Transverse colon (tissue), 4 donors: ENCODE measurements at regions not wholly inside any gene's neighbourhood (a gene's known extent, or its start where the extent isn't known, plus 50 kb on each side); places are given as distances from the start of the nearest gene placed in this dataset.

Experiments
- DNase-seq: peaks from one replicate; pipeline ENCODE4 v3.0.0-alpha.2; 2019
- H3K27ac ChIP-seq, 4 donors: fragments of 200-600 bp; sonication (generic); 2 replicates each; pipeline ENCODE4 v1.5.1; 2016 to 2018; ENCODE audit warnings: inconsistent platforms in 4 of 4
- H3K27me3 ChIP-seq: fragments of 200-600 bp; sonication (generic); 2 replicates; pipeline ENCODE4 v1.5.1; 2017; ENCODE audit warnings: inconsistent platforms
- H3K36me3 ChIP-seq, 4 donors: fragments of 200-600 bp; sonication (generic); 2 replicates each; pipeline ENCODE4 v1.5.1; 2017 to 2019; ENCODE audit warnings: inconsistent platforms in 4 of 4
- H3K4me1 ChIP-seq, 4 donors: fragments of 200-600 bp; sonication (generic); 2 replicates each; pipeline ENCODE4 v1.5.1; 2017 to 2020; ENCODE audit warnings: inconsistent platforms in 4 of 4
- H3K4me3 ChIP-seq, 4 donors: fragments of 200-600 bp; sonication (generic); 1 replicate in 1 of 4; 2 replicates in 3 of 4; pipeline versions ENCODE4 v1.5.1 to v1.6.1; 2017 to 2019; ENCODE audit warnings: inconsistent platforms in 4 of 4
- H3K9me3 ChIP-seq, 2 donors: fragments of 200-600 bp; sonication (generic); 2 replicates each; pipeline ENCODE4 v1.5.1; 2017 to 2019; ENCODE audit warnings: inconsistent platforms in 2 of 2
- EP300 ChIP-seq: sonication (generic); formaldehyde crosslinking; IDR thresholded peaks from one replicate; pipeline ENCODE4 v1.6.1; 2017; ENCODE audit warnings: antibody characterized with exemption, low read depth
- POLR2A ChIP-seq: fragments of 450-650 bp; IDR thresholded peaks from one replicate; pipeline ENCODE4 v1.6.1; 2016; ENCODE audit warnings: antibody characterized with exemption, mild to moderate bottlenecking, moderate library complexity
- POLR2AphosphoS5 ChIP-seq, 3 donors: sonication (generic); formaldehyde crosslinking; IDR thresholded peaks; one replicate each; pipeline ENCODE4 v1.6.1; 2016; ENCODE audit warnings: antibody characterized with exemption in 3 of 3
- WGBS, 2 donors: methylation state at CpG; one replicate each; pipeline ENCODE4 v1.1.5; 2018; ENCODE audit warnings: low coverage in 1 of 2; 5-methylcytosine and 5-hydroxymethylcytosine counted together
- in situ Hi-C, 4 donors: fragments of 200-750 bp; cut with MboI; loops; one replicate each; pipeline versions ENCODE4 v1.15.0 to v1.15.1; 2017; ENCODE audit warnings: low sequenced_read_pairs in 3 of 4, low pct_ligation_motif_present in 1 of 4, low pct_unique_long_range_greater_than_20kb in 1 of 4
- intact Hi-C: fragments of 100-400 bp; cut with DNase I; formaldehyde crosslinking; loops from one replicate; pipeline ENCODE4 v1.15.1; 2023; ENCODE audit warnings: low total_unique reads
- TF ChIP-seq, protein P1 (sequence below), 5 experiments: fragments of 200-600 bp in 3 of 5; fragments of 450-650 bp in 2 of 5; sonication (generic) in 3 of 5; IDR thresholded peaks; 1 replicate in 2 of 5; 2 replicates in 3 of 5; pipeline ENCODE4 v1.5.1; 2016 to 2017; ENCODE audit warnings: antibody characterized with exemption in 5 of 5, inconsistent platforms in 3 of 5, mild to moderate bottlenecking in 2 of 5, moderate library complexity in 1 of 5

DNA sequence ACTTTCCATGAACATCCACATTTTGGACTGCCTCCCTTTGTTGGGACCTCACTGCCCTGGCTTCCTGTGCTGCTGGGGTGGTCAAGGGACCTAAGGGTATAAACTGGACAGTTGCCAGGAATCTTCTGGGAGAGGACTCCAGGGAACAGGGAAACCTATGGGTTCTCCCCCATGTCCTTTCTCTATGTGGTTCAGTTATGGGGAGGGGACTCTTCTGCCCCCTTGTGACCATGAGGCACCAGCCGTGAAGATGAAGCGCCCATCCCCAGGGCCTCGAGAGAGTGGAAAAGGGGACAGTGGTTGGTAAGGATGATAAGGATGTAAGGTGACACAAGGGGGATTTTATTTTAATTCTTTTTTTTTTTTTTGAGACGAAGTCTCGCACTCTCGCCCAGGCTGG lies 177.0 kb upstream of the TMEM132C start:
- H3K9me3 ChIP-seq = no peaks in the 10 kb centered on the region
- in situ Hi-C loops (no loop called here), intact Hi-C loops (no loop called here)
- H3K36me3 ChIP-seq = no peaks in the 10 kb centered on the region
- no peak overlapping the region for H3K27ac ChIP-seq
- no peak overlapping the region for H3K4me3 ChIP-seq
- H3K4me1 ChIP-seq = no peaks in the 10 kb centered on the region
- H3K27me3 ChIP-seq = no peaks in the 10 kb centered on the region
- no peak for DNase-seq
- 84 to 90% methylated on average over 2 to 6 of the region's 6 CpGs for WGBS, 2 donors
- no peak for TF ChIP-seq POLR2A
- TF ChIP-seq, protein P1, sequence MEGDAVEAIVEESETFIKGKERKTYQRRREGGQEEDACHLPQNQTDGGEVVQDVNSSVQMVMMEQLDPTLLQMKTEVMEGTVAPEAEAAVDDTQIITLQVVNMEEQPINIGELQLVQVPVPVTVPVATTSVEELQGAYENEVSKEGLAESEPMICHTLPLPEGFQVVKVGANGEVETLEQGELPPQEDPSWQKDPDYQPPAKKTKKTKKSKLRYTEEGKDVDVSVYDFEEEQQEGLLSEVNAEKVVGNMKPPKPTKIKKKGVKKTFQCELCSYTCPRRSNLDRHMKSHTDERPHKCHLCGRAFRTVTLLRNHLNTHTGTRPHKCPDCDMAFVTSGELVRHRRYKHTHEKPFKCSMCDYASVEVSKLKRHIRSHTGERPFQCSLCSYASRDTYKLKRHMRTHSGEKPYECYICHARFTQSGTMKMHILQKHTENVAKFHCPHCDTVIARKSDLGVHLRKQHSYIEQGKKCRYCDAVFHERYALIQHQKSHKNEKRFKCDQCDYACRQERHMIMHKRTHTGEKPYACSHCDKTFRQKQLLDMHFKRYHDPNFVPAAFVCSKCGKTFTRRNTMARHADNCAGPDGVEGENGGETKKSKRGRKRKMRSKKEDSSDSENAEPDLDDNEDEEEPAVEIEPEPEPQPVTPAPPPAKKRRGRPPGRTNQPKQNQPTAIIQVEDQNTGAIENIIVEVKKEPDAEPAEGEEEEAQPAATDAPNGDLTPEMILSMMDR (IDR thresholded peaks at IDR 0.05) = no peak
- TF ChIP-seq POLR2AphosphoS5 (IDR thresholded peaks at IDR 0.05) = no peak
- TF ChIP-seq EP300 = no peak

DNA sequence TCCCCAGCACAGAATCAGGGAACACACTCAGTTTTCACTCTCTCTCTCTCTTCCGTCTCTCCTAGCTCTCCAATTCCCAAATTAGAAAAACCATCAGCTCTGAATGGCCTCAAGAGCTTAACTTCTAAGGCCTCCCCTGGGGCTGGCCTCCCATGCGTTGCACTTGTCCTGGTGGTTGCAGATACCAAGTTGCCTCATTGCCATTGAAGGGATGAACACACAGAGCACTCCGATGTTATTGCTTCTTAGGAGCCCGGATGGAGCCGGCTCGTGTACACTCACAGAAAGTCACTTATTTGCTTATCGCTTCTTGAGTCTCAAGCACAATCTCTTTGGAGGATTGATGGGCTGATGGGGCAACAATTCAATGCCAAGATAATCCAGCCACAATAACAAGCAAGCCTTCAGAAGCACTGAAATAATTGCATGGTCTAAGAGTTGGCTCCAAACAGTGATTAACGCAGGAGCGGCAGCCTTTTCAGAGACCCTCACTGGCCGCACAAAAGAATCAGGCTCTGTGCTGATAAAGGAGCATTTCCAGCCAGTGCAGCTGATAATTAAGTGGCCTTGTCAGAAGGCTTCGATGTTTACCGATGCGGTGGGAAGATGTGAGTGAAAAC lies 175.8 kb upstream of the TMEM132C start:
- Histone ChIP-seq H3K27me3 (no peaks in the 10 kb centered on the region), H3K36me3 (no peaks in the 10 kb centered on the region), H3K4me3 (no peak overlapping the region), H3K4me1 (no peaks in the 10 kb centered on the region), H3K27ac (no peak overlapping the region), H3K9me3 (no peaks in the 10 kb centered on the region)
- TF ChIP-seq, protein P1 (IDR thresholded peaks at IDR 0.05) = no peak
- no peak for TF ChIP-seq POLR2A
- TF ChIP-seq EP300 = no peak
- no peak for TF ChIP-seq POLR2AphosphoS5 (IDR thresholded peaks at IDR 0.05)
- in situ Hi-C loops (no loop called here), intact Hi-C loops (no loop called here)
- 41 to 72% methylated on average over 4 to 13 of the region's 13 CpGs for WGBS, 2 donors
- DNase-seq = no peak

DNA sequence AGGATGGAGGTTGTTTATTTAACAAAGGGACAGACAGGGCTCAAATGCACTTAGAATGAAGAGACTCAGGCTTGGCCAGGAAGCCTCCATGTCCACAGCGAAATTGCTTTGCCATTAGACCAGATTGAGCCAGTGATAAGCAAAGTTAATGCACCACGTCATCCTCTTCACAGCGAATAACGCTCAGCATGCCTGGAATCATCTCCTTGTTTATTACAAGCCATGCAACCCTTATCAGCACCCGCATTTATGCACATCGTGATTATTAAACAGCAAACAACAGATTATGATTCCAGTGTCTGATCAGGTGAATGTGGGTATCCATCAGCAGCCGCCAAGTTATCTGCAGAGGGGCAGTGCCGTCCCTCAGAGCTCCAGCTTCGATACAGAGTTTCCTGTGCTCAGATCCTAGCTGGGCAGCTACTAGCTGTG lies 175.0 kb upstream of the TMEM132C start:
- in situ Hi-C loops = no loop called here
- H3K27me3 ChIP-seq = no peaks in the 10 kb centered on the region
- H3K9me3 ChIP-seq = no peaks in the 10 kb centered on the region
- H3K27ac ChIP-seq = no peak overlapping the region
- WGBS, 2 donors = 40 to 70% methylated on average over 1 to 9 of the region's 9 CpGs
- TF ChIP-seq POLR2AphosphoS5 (IDR thresholded peaks at IDR 0.05) (no peak), POLR2A (no peak), EP300 (no peak)
- TF ChIP-seq, protein P1 (IDR thresholded peaks at IDR 0.05) = no peak
- intact Hi-C loops = no loop called here
- no peak overlapping the region for H3K4me3 ChIP-seq
- no peaks in the 10 kb centered on the region for H3K4me1 ChIP-seq
- no peak for DNase-seq
- H3K36me3 ChIP-seq = no peaks in the 10 kb centered on the region

DNA sequence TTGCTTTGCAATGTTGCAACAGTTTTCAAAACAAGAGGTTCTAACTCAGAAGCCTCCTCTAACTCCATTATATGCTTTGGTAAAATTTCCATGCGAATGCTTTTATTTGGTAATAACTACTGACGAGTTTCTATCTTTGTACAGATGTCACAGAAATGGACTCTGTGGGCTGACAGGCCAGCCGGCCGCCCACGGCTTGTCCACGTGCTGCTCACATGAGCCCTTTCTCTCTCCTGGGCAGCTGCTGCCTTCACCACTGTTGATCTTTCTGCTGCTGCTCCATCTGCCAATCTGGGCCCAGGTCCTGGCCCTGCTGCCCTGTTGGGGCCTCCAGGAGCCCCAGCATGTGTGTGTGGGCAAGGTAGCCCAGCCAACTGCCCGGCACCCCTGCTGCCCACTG lies 168.2 kb upstream of the TMEM132C start:
- H3K4me3 ChIP-seq = no peak overlapping the region
- TF ChIP-seq, protein P1 (IDR thresholded peaks at IDR 0.05) = no peak
- no peak for TF ChIP-seq EP300
- TF ChIP-seq POLR2AphosphoS5 (IDR thresholded peaks at IDR 0.05) = no peak
- no peak for TF ChIP-seq POLR2A
- H3K36me3 ChIP-seq = no peaks in the 10 kb centered on the region
- no peak for DNase-seq
- H3K27me3 ChIP-seq = no peaks in the 10 kb centered on the region
- no peaks in the 10 kb centered on the region for H3K4me1 ChIP-seq
- no peak overlapping the region for H3K27ac ChIP-seq
- intact Hi-C loops = no loop called here
- in situ Hi-C loops = no loop called here
- WGBS, 2 donors = 75 to 90% methylated on average over 2 to 7 of the region's 7 CpGs
- H3K9me3 ChIP-seq = no peaks in the 10 kb centered on the region
